NCI-H748 (cell line): ENCODE measurements at regions not wholly inside any gene's neighbourhood (a gene's known extent, or its start where the extent isn't known, plus 50 kb on each side); places are given as distances from the start of the nearest gene placed in this dataset.

Experiments used
- DNase-seq: peaks from one replicate; lab custom pipeline; 2025; ENCODE audit not compliant: unreplicated experiment; lab: John Stamatoyannopoulos, UW

DNA sequence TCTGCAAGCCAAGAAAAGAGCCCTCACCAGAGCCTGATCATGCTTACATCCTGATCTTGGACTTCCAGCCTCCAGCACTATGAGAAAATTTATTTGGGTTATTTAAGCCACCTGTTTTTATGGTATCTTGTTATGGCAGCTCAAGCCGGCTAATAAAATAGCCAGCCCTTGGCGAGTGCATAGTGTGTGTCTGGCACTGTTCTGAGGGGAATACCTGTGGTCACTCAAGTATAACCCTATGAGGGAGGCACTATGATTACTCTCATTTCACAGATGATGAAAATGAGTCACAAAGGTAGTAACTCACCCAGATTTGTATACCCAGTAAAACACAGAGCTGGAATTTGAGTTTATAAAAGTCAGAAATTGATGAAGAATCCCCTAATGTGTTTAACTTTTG is 556.9 kb upstream of the SETBP1 start:
- no peak for DNase-seq

DNA sequence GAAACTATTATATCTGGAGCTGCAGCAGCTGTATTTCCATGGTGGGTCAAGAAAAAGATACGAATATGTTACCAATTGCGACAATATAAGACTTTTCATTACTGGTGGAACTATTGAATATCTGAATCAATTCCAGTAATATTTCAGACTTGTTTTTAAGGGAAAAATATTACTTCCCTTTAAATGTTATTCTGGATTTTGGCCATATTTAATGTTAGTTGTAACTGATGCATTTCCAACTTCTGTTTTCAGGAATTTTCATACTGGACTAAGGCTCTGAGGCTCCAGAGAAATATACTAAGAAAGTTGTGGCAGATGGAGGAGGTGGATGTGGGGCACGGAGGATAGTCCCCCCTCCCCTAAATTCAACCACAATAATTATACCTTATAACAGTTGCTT is 555.2 kb upstream of the SETBP1 start:
- DNase-seq, result no peak

GRCh38 chr18:44126598-44126997 is 554.1 kb upstream of the SETBP1 start:
- DNase-seq, result no peak

- DNase-seq, result no peak
These were observed 552.3 kb upstream of the SETBP1 start for GRCh38 chr18:44128365-44128764.

- DNase-seq, result peak; percentile 93
These were observed 550.2 kb upstream of the SETBP1 start for GRCh38 chr18:44130376-44130942.

DNA sequence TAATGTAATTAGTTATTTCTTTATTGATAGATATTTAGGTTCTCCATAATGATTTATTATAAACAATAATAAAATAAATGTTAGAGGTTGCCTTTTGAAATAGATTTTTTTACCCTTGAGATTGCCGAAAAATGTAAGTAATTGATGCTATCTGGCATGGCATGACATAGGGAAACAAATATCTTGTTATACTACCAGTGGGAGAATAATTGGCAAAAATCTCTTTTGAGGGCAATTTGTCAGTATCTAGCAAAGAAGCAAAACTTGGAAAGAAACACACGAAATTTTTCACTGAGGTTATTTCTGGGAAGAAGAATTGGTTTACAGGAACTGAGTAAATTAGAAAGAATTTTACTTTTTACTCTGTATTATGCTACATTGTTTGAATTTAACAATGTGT is 547.2 kb upstream of the SETBP1 start:
- no peak for DNase-seq

GRCh38 chr18:44134447-44134846 is 546.2 kb upstream of the SETBP1 start:
- no peak for DNase-seq

DNA sequence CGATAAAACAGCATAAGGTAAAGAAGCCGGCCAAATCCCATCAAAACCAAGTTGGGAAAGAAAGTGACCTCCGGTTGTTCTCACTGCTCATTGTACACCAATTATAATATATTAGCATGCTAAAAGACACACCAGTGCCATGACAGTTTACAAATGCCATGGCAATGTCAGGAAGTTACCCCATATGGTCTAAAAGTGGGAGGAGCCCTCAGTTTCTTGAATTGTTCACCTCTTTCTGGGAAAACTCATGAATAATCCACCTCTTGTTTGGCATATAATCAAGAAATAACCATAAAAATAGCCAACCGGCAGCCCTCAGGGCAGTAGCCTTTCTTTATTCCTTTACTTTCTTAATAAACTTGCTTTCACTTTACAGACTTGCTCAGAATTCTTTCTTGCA is 544.9 kb upstream of the SETBP1 start:
- DNase-seq, result no peak

GRCh38 chr18:44136326-44136725 is 544.4 kb upstream of the SETBP1 start:
- DNase-seq, result no peak

GRCh38 chr18:44143072-44143471 is 537.6 kb upstream of the SETBP1 start:
- DNase-seq, result no peak

DNA sequence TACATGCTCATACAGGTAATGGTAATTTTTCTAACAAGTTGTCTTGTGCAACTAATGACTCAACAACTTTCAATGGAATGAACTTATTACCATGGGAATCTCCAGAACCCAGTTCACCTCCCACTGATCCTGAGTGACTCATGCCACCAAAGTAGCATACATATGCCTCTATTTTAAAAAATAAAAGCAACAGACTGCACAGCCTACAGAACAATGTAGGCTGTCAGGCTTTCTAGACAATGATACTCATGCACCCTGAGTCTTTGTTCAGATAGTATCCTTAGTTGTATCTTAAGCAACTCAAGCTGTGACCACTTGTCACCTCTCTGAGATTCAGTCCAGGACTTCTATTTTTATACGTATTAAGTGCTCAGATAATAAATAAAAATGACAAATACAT is 531.0 kb upstream of the SETBP1 start:
- DNase-seq, result no peak

DNA sequence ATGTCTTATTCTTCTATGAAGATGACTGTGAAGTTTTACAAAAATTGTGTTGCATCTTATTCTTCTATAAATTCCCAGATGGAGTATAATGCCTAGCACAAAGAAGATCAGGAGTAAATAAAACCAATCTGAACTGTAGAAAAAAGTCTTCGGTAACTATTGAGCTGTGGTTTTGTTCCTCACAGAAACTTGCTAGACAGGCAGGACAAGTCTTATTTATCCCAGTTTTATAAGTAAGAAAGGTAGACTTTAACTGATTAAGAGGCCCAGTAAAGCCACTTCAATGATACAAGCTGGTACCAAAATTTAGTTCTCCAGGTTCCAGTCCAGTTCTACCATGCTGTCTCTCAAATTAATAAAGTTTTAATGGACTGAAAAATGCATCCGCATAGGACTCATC is 526.7 kb upstream of the SETBP1 start:
- no peak for DNase-seq

- no peak for DNase-seq
These were observed 524.6 kb upstream of the SETBP1 start for GRCh38 chr18:44156126-44156525.

DNA sequence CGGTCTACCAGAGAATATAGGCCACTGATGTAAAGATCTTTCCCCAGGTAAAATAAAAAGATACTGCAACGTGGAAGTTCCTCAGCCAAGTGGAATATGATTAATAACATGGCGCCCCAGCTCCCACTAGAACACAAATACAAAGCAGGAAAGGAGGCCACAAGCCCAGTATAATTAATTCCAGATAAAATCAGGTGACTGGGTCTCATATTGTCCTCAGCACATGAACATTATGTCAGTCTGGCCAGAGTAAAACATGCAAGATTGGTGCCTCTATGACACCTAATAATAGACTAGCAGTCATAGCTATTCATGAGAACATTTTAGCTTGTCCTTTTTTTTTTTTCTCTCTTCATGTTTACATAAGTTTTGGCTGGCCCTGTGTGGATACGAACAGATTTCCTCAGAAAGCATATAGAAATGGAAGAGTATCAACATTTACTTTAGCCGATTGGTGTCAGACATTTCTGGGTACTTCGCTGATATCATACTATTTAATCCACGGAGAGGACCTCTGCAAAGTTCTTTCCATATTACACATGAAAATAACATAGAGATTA is 523.8 kb upstream of the SETBP1 start:
- no peak for DNase-seq

- no peak for DNase-seq
These were observed 510.3 kb upstream of the SETBP1 start for GRCh38 chr18:44170208-44170880.

DNA sequence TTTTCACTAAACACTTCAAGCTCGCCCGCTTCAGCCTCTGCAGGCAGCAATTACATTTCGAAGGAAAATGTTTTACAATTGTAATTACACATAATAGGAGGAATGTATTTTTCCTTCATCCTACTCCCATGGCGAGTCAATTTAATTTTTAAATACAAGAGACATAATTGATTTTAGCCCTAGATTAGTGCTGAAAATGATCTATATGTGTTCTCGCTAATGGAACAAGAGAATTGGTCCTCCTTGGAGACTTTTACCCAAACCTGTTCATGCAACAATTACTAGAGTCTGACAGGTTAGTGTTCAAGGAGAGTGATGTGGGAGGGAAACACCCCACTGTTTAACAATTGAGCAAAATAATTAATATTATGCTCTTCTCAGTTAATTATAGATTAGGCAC is 509.4 kb upstream of the SETBP1 start:
- DNase-seq, result peak; percentile 62

DNA sequence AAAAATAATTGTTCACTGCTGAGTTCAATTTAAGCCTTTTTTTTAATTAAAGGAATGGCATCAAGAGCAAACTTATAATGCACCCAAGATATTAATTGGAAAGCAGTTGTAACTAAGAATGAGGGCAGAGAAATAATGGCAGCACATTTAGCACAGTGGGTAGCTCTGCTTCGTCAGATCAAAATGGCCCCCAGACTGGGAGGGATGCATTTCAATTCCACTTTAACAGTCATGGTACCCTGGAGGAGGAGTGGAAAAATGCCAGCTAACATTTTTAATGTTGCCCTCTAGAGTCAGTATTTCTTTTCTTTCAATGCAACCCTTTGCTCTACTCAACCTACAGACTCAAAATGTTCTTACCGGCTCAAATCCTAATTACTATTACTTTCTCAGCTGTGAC is 504.8 kb upstream of the SETBP1 start:
- DNase-seq, result no peak

DNA sequence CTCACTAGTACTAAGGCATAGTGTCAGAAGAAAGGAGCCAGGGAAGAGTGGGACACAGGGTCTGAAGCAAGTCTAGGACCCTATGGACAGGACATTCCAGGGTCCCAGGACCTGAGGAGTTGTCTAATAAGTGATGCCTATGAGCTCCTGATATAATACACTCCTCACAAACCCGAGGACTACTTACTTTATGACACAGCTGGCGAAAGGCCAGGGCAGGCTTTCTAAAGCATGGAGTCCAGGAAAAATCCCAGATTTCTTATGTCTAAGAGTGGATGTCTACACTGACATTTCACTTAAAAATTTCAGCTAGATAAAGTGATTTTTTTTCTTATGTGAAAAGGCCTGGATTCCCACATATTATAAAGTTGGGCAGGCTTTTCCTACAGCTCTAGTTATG is 502.2 kb upstream of the SETBP1 start:
- no peak for DNase-seq

GRCh38 chr18:44179693-44180092 is 501.0 kb upstream of the SETBP1 start:
- DNase-seq, result no peak

GRCh38 chr18:44180683-44181082 is 500.0 kb upstream of the SETBP1 start:
- no peak for DNase-seq

DNA sequence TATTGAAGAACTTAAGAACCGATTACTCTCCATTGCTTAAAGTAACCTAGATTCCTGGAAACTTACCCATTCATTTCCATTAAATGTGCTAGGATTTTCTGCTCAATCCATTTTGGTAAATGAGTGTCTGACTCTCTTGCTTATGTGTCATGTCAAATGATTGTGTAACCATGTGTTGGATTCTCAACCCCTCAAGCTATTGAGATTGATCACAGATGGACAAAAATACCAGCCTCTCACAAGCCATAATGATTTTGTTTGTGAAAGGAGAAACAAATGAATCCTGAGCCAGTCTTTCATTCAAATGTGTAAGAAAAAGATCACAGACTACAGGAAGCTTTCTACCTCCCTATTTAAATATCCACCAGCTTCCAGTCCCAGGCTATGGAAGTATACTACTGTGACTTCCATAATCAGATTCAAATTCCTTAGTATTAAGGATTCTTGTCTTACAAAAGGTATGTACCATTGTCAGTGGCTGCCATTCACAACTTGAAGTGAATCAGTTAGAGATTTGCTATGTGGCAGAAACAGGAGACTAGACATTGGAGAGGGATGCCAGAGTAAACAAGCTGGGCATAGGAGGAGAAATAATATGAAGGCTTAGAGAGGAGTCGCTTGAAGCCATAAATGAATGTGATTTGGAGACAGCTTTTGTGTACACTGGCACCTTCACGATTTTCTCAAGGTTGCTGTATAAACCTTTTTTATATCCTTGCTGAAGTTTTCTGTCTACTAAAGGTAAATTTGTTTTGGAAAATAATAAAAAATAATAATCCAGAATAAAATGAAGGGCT is 498.5 kb upstream of the SETBP1 start:
- DNase-seq, result no peak

GRCh38 chr18:44186001-44186400 is 494.7 kb upstream of the SETBP1 start:
- no peak for DNase-seq
